ENCODE measurements at regions not wholly inside any gene's neighbourhood (a gene's known extent, or its start where the extent isn't known, plus 50 kb on each side); places are given as distances from the start of the nearest gene placed in this dataset.

GRCh38 chr7:142308326-142308725 is 50.5 kb upstream of the PRSS58 start:
- ChIA-PET CTCF (interaction anchor here (1.0 kb wide), 1 partner anchor 12 kb away, joined by 3 read pairs; no protein-coding TSS in a partner anchor), RAD21 (ENCODE audit: low non-redundant PET in 1 of 2, low total read pairs in 2 of 2, uncharacterized antibody in 2 of 2, unreplicated experiment in 2 of 2) (no interaction called here), POLR2A (no interaction called here)
- no peaks in the 10 kb centered on the region; the same call in 1 of the 2 replicates for H3K27me3 ChIP-seq (ENCODE audit: insufficient read depth, low read length)
- H3K9me3 ChIP-seq (ENCODE audit: control insufficient read depth in 1 of 2, insufficient read depth in 1 of 2, low read depth in 1 of 2, low read length in 2 of 2): no peaks in the 10 kb centered on the region
- H3K36me3 ChIP-seq (ENCODE audit: control insufficient read depth in 1 of 2, insufficient read depth in 2 of 2, low read length in 2 of 2): no peaks in the 10 kb centered on the region
- no peaks in the 10 kb centered on the region for H3K9me2 ChIP-seq (ENCODE audit: insufficient read depth)
- H3K79me2 ChIP-seq (ENCODE audit: insufficient read depth, low read length): no peaks in the 10 kb centered on the region
- intact Hi-C loops (cut with micrococcal nuclease): no loop called here
- H2AFZ ChIP-seq (ENCODE audit: low read depth, low read length, poor library complexity, severe bottlenecking): no peak overlapping the region
- H3K27ac ChIP-seq (ENCODE audit: low read depth, low read length): no peak overlapping the region
- no peaks in the 10 kb centered on the region for H3K4me1 ChIP-seq (ENCODE audit: control insufficient read depth in 1 of 2, insufficient read depth in 2 of 2, low read length in 2 of 2)
- no peak overlapping the region for H3K4me3 ChIP-seq (replicated peaks in 1 of 2; ENCODE audit: low read depth in 1 of 2, low read length in 2 of 2)
- H3K9ac ChIP-seq (ENCODE audit: low read length): no peak overlapping the region
- no peak overlapping the region for H3K4me2 ChIP-seq (ENCODE audit: low read length)
- no peak for TF ChIP-seq ZNF274 (IDR thresholded peaks at IDR 0.05; ENCODE audit: low read depth, low read length)
- TF ChIP-seq EGR1 (IDR thresholded peaks at IDR 0.05; ENCODE audit: low read depth): no peak
- TF ChIP-seq RAD21 (IDR thresholded peaks at IDR 0.05; ENCODE audit: low read depth): no peak
- TF ChIP-seq CEBPB (IDR thresholded peaks at IDR 0.05; ENCODE audit: low read depth): no peak
- TF ChIP-seq SRF (IDR thresholded peaks at IDR 0.05; ENCODE audit: low read depth): no peak
- no peak for TF ChIP-seq ZFX (IDR thresholded peaks at IDR 0.05)
- TF ChIP-seq CBX3 (IDR thresholded peaks at IDR 0.05; ENCODE audit: low read depth): no peak
- no peak for TF ChIP-seq POLR2AphosphoS5 (IDR thresholded peaks at IDR 0.05; ENCODE audit: low read depth, low read length)
- no peak for TF ChIP-seq FOSL1 (IDR thresholded peaks at IDR 0.05; ENCODE audit: low read depth)
- TF ChIP-seq, protein P1, sequence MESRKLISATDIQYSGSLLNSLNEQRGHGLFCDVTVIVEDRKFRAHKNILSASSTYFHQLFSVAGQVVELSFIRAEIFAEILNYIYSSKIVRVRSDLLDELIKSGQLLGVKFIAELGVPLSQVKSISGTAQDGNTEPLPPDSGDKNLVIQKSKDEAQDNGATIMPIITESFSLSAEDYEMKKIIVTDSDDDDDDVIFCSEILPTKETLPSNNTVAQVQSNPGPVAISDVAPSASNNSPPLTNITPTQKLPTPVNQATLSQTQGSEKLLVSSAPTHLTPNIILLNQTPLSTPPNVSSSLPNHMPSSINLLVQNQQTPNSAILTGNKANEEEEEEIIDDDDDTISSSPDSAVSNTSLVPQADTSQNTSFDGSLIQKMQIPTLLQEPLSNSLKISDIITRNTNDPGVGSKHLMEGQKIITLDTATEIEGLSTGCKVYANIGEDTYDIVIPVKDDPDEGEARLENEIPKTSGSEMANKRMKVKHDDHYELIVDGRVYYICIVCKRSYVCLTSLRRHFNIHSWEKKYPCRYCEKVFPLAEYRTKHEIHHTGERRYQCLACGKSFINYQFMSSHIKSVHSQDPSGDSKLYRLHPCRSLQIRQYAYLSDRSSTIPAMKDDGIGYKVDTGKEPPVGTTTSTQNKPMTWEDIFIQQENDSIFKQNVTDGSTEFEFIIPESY (IDR thresholded peaks at IDR 0.05; ENCODE audit: extremely low read depth, insufficient replicate concordance, low read length): no peak
- no peak for TF ChIP-seq TCF7L2 (IDR thresholded peaks at IDR 0.05; ENCODE audit: borderline replicate concordance, extremely low read depth, insufficient read depth, insufficient read length)
- TF ChIP-seq YY1 (IDR thresholded peaks at IDR 0.05; ENCODE audit: extremely low read depth, insufficient replicate concordance, low read depth, low read length): no peak
- TF ChIP-seq, protein P2, sequence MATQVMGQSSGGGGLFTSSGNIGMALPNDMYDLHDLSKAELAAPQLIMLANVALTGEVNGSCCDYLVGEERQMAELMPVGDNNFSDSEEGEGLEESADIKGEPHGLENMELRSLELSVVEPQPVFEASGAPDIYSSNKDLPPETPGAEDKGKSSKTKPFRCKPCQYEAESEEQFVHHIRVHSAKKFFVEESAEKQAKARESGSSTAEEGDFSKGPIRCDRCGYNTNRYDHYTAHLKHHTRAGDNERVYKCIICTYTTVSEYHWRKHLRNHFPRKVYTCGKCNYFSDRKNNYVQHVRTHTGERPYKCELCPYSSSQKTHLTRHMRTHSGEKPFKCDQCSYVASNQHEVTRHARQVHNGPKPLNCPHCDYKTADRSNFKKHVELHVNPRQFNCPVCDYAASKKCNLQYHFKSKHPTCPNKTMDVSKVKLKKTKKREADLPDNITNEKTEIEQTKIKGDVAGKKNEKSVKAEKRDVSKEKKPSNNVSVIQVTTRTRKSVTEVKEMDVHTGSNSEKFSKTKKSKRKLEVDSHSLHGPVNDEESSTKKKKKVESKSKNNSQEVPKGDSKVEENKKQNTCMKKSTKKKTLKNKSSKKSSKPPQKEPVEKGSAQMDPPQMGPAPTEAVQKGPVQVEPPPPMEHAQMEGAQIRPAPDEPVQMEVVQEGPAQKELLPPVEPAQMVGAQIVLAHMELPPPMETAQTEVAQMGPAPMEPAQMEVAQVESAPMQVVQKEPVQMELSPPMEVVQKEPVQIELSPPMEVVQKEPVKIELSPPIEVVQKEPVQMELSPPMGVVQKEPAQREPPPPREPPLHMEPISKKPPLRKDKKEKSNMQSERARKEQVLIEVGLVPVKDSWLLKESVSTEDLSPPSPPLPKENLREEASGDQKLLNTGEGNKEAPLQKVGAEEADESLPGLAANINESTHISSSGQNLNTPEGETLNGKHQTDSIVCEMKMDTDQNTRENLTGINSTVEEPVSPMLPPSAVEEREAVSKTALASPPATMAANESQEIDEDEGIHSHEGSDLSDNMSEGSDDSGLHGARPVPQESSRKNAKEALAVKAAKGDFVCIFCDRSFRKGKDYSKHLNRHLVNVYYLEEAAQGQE (IDR thresholded peaks at IDR 0.05; ENCODE audit: low read depth): no peak
- TF ChIP-seq, protein P3, sequence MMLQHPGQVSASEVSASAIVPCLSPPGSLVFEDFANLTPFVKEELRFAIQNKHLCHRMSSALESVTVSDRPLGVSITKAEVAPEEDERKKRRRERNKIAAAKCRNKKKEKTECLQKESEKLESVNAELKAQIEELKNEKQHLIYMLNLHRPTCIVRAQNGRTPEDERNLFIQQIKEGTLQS (IDR thresholded peaks at IDR 0.05): no peak
- no peak for TF ChIP-seq SIN3A (IDR thresholded peaks at IDR 0.05; ENCODE audit: low read depth)
- no peak for TF ChIP-seq POLR2A (IDR thresholded peaks at IDR 0.05; ENCODE audit: borderline replicate concordance, extremely low read depth, insufficient read depth, insufficient read length)
- BruUV-seq (replicated peaks): no TSS peak
- ATAC-seq: no peak
- H4K20me1 ChIP-seq (ENCODE audit: insufficient read depth): no peaks in the 10 kb centered on the region
- no peak for DNase-seq (ENCODE audit: low read depth, low spot score)

Measured in HCT116 (cell line).